GM21526 (cell line): ENCODE measurements at regions not wholly inside any gene's neighbourhood (a gene's known extent, or its start where the extent isn't known, plus 50 kb on each side); places are given as distances from the start of the nearest gene placed in this dataset.

Experiments used
- ATAC-seq: cut with Tn5 transposase; IDR thresholded peaks from one replicate; pipeline ENCODE4 v1.9.1; 2021; ENCODE audit warnings: moderate library complexity; ENCODE audit not compliant: unreplicated experiment, low FRiP score

GRCh38 chr2:12180031-12180430 is 433.6 kb downstream of the LPIN1 start:
- no peak for ATAC-seq

- ATAC-seq: no peak
These were observed 436.7 kb downstream of the LPIN1 start for GRCh38 chr2:12183032-12183645.

GRCh38 chr2:12192762-12193161 is 446.3 kb downstream of the LPIN1 start:
- ATAC-seq: no peak

- ATAC-seq: no peak
These were observed 448.5 kb downstream of the LPIN1 start for GRCh38 chr2:12194968-12195367.

- ATAC-seq: no peak
These were observed 450.1 kb downstream of the LPIN1 start for GRCh38 chr2:12196495-12196894.

- no peak for ATAC-seq
These were observed 450.7 kb downstream of the LPIN1 start for GRCh38 chr2:12197133-12197532.

- no peak for ATAC-seq
These were observed 453.2 kb downstream of the LPIN1 start for GRCh38 chr2:12199491-12200211.

- no peak for ATAC-seq
These were observed 454.9 kb downstream of the LPIN1 start for GRCh38 chr2:12201369-12201768.

- ATAC-seq: no peak
These were observed 456.1 kb downstream of the LPIN1 start for GRCh38 chr2:12202313-12203075.

- no peak for ATAC-seq
These were observed 457.1 kb downstream of the LPIN1 start for GRCh38 chr2:12203528-12203927.

GRCh38 chr2:12205086-12205485 is 458.7 kb downstream of the LPIN1 start:
- no peak for ATAC-seq

- no peak for ATAC-seq
These were observed 461.1 kb downstream of the LPIN1 start for GRCh38 chr2:12207491-12207890.

- ATAC-seq: no peak
These were observed 463.8 kb downstream of the LPIN1 start for GRCh38 chr2:12210016-12210933.

GRCh38 chr2:12211326-12212175 is 465.1 kb downstream of the LPIN1 start:
- ATAC-seq: no peak

GRCh38 chr2:12212841-12213597 is 466.6 kb downstream of the LPIN1 start:
- no peak for ATAC-seq

- ATAC-seq: no peak
These were observed 470.7 kb downstream of the LPIN1 start for GRCh38 chr2:12217175-12217574.

- no peak for ATAC-seq
These were observed 473.3 kb downstream of the LPIN1 start for GRCh38 chr2:12219761-12220160.

GRCh38 chr2:12221584-12221983 is 475.2 kb downstream of the LPIN1 start:
- ATAC-seq: no peak

- ATAC-seq: no peak
These were observed 476.1 kb downstream of the LPIN1 start for GRCh38 chr2:12222554-12222953.
